HG03103 (cell line): ENCODE measurements at regions not wholly inside any gene's neighbourhood (a gene's known extent, or its start where the extent isn't known, plus 50 kb on each side); places are given as distances from the start of the nearest gene placed in this dataset.
"Not testable (repeated sequence)": the region's sequence is repeated elsewhere in the genome, so short reads cannot be mapped to it uniquely, and the experiment has no call there.

ENCODE experiments used
- ATAC-seq: cut with Tn5 transposase; IDR thresholded peaks from one replicate; pipeline ENCODE4 v1.9.1; 2021; ENCODE audit warnings: low read depth; ENCODE audit not compliant: unreplicated experiment

DNA sequence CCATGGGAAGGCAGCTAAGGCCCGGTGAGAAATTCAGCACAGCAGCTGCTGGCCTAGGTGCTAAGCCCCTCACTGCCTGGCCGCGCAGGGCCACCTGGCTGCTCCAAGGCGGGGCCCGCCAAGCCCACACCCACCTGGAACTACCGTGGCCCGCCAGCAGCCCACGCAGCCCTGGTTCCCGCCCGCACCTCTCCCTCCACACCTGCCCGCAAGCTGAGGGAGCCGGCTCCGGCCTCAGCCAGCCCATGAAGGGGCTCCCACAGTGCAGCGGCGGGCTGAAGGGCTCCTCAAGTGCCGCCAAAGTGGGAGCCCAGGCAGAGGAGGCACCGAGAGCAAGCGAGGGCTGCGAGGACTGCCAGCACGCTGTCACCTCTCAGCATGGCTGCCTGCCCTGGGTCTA is 146.9 kb upstream of the APOOL start:
- ATAC-seq: not testable (repeated sequence)

DNA sequence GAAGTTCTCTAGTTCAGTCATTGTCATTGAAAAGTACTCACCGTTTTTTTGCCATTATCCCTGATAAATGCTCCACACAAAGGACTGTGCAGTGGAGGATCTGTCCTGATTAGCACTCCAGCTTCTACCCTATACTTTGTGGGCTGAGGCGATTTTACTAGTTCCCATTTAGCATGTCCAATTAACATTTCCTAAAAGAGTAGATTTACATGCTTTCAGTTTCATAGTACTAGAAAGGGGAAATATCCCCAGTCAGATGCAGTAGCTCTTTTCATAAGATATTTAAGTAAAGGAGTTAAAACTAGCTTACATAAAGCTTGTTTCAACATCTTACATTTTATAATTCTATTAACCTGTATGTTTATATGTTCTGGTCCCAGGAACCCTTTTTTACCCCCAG is 144.9 kb upstream of the APOOL start:
- not testable (repeated sequence) for ATAC-seq

DNA sequence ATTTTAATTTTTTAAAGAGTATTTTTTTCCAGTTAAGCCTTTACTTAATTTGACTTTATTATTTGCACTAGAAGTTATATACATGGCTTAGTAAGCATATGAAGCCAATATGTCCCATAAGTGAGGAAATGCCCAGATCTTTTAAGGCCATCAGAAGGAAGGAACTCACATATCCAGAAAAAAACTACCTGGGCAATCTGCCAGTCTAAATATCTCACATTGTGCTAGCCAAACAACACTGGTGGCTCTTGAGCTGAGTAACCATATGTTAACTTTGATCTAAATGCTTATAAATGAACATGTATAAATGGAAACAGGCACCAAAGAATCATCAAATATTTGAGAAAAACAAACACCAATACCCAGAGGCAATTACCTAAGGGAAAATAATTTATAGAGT is 138.6 kb upstream of the APOOL start:
- no peak for ATAC-seq

DNA sequence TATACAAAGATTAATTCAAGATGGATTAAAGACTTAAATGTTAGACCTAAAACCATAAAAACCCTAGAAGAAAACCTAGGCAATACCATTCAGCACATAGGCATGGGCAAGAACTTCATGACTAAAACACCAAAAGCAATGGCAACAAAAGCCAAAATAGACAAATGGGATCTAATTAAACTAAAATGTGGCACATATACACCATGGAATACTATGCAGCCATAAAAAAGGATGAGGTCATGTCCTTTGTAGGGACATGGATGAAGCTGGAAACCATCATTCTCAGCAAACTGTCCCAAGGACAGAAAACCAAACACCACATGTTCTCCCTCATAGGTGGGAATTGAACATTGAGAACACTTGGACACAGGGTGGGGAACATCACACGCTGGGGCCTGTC is 133.4 kb upstream of the APOOL start:
- ATAC-seq: not testable (repeated sequence)

DNA sequence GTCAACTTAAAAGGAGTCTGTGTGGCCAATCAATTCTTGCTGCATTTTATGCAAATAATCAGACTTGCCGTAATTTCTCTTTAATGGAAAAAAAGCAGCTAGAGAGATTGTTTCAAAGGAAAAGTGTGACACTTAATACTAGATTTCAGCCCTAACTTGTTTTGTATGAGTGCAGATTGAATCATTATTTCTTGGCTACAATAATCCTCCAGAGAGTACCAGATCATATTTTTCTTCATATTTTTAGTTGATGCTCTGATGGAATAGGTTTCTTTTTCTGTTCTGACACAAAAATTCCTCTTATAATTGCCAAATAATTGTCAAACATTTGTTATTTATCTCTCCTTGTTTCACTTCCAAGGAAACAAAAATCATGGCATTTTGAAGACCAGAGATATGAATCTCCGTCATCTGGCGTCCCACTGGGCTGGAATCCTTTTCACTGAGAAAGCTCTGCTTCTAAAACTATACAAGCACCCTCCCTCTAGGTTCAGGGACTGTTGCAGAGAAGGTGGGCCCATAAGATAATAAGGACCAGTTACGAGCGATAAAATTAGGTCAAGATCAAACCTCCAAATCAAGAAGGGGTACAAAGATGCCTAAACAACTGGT is 131.4 kb upstream of the APOOL start:
- not testable (repeated sequence) for ATAC-seq

DNA sequence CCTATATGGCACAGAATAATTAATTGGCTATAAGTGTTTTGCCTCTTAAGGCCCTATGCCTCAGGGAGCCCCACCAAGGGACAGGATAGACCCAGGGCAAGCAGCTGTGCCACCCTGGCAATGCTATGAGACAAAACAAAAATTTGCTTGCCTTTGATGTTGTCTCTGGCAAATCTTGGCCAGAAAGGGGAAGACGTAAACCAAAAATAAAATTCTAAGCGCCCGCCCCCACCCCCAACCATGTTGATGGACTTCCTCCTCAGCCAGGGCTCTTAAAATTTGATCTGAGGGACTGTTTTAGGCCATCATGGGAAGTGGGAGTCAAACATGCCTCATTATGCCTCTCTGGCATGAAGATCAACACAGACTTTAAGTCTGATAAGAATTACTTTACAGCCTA is 130.5 kb upstream of the APOOL start:
- ATAC-seq: no peak

DNA sequence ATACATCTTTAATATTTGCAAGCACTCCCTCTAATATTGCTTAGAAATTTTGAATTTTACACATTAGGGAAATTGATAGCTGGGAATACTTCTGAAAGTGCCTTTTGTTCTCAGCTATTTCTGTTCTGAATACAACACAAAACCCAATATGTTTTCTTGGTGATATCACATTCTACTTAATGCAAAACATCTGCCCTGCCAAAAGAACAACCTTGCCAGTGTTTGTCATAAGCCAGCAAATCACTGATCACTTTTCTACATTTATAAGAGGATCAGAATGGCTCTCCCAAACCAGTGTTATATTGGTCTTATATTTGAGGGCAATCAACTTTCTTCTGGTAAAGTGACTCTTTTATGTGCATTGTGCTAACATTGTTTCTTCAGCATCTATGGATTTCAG is 126.8 kb upstream of the APOOL start:
- ATAC-seq: no peak

DNA sequence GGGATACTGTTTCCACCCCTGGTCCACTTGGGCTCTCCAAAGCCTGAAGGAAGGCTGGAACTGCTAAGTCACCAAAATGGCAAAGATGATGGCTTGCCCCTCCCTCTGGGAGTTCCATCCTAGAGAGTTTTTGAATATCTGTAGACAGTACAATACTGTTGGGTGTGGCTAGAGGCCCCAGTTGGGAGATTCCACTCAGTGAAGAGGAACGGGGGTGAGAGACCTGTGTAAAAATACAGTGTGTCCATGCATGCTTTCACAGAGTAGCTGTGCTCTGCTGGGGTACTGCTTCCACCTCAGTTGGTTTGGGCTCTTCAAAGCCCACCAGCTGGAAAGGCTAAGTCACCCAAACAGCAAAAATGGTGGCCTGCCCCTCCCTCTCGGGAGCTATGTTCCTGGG is 109.8 kb upstream of the APOOL start:
- ATAC-seq: no peak

DNA sequence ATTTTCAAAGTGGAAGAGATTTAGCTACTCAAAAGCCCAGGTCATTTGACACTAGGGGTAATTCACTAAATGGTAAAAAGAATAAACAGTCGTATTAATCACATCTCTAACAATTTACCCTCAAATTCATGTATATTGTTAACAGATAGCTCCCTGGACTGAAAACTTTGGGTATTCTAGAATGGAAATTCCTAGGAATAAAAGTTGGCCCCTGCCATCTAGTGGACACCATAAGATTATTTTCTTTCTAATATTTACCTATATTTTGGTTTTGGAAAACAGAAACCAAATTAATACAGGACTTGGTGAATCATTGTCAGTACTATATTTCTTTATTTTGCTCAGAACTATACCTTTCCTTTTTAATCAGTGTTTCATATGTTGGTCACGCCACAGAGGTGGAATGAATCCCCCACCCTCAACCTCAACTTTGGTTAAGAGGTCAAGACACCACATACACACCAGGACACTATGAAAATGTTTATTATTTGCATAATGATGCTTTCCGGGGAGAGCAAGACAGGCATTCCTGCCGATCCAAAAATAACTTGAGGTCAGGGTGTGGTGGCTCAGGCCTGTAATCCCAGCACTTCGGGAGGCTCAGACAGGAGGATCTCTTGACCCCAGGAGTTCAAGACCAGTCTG is 96.2 kb upstream of the APOOL start:
- ATAC-seq: no peak

DNA sequence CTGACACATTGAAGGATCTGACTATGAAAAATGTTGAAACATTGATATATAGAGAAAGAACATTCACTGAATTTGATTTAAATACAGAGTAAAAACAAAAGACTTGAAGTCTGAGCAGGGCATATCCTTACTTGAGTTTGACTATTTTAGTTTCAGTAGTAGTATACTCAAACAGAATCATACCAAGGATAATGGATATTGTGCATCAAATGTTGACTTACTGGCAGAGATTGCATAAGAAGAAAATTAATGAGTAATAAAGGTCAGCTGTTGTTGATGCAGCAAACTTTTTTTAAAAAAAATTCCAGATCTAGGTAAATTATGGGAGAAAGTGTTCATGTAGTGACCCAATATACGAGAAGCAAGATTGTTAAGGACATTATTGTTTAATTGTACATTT is 94.5 kb upstream of the APOOL start:
- ATAC-seq: no peak

DNA sequence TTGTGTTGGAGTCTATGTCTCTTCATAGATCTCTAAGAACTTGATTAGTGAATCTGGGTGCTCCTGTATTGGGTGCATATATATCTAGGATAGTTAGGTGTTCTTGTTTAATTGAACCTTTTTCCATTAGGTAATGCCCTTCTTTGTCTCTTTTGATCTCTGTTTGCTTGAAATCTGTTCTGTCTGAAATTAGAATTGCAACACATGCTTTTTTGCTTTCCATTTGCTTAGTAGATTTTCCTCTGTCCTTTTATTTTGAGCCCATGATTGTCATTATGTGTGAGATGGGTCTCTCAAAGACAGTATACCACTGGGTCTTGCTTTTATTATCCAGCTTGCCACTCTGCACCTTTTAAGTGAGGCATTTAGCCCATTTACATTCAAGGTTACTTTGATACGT is 79.1 kb upstream of the APOOL start:
- no peak for ATAC-seq

DNA sequence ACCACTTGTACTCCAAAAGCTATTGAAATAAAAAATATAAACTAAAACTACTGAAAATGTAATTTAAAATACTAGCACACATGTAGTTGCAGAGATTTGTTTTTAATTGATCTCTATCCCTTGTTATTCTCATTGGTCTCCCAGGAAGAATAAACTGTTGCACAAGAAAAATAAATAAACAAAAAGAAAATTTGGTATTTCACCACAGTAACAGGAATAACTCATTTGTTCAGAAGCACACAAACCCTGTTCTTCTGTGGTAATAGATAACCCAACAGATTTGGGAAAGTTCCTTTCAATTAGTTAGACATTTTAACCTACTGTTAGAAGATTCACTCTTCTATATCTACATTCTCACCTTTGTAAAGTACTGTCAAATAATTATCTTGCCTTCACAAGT is 70.9 kb upstream of the APOOL start:
- no peak for ATAC-seq

DNA sequence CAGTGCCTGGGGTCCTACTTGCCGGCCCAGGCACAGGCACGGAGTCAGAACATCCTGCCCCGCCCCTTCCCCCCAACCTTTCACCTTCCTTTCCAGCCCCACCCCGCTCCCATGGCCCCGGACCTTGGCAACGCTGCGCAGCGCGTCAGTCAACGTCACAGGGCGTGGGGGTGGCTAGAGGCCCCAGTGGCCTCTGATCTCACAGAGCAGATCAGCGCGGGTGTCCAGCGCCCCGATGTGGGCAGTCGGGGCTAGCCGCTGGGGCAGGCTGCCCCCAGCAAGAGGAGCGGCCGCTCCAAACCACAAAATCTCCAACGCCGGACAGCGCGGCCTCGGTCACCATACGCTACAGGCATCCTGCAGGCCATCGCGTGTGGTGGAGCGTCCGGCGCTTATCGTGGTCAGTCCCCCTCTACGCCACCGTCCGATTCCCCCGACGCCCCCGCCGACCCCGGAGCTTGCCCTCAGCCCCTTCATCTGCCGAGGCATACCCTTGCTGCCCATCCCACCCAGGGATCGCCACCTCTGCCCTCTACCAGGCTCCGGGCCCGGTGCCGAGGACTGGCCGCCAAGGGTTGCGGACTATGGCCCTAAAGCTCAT is 69.6 kb upstream of the APOOL start:
- ATAC-seq: no peak
